SU-DHL-6 (cell line): ENCODE measurements at regions not wholly inside any gene's neighbourhood (a gene's known extent, or its start where the extent isn't known, plus 50 kb on each side); places are given as distances from the start of the nearest gene placed in this dataset.

Experiments used
- EZH2phosphoT487 ChIP-seq: fragments of 200-600 bp; sonication (generic), shearing (Covaris generic); conservative IDR thresholded peaks from 2 replicates; pipeline ENCODE4 v1.6.1; 2018; ENCODE audit warnings: mild to moderate bottlenecking, antibody characterized with exemption, low read length, moderate library complexity, mixed read lengths
- TF ChIP-seq, protein P1 (sequence below): fragments of 200-600 bp; sonication (generic); IDR thresholded peaks from one replicate; pipeline ENCODE4 v1.5.1; 2017; ENCODE audit warnings: antibody characterized with exemption, mild to moderate bottlenecking, low read length, moderate library complexity; ENCODE audit not compliant: insufficient read depth, poor library complexity, severe bottlenecking

DNA sequence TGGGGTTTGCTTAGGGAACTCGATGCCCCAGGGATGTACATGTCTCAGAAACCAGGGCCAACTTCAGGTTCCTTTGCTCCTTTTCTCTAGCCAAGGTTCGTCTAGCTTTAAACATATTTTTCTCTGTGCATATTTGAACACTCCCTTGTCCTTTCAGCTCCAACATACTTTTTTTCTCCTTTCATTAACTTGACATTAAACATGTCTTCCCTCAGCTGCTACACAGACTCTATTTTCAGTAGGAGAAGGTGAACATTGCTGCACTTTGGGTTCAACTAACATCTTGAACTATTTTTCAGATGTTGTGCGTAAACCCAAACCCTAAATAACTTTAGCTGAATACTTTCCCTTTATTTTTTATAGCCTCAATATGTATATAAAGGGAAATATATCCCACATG lies 212.9 kb downstream of the MTX2 start:
- TF ChIP-seq, protein P1, sequence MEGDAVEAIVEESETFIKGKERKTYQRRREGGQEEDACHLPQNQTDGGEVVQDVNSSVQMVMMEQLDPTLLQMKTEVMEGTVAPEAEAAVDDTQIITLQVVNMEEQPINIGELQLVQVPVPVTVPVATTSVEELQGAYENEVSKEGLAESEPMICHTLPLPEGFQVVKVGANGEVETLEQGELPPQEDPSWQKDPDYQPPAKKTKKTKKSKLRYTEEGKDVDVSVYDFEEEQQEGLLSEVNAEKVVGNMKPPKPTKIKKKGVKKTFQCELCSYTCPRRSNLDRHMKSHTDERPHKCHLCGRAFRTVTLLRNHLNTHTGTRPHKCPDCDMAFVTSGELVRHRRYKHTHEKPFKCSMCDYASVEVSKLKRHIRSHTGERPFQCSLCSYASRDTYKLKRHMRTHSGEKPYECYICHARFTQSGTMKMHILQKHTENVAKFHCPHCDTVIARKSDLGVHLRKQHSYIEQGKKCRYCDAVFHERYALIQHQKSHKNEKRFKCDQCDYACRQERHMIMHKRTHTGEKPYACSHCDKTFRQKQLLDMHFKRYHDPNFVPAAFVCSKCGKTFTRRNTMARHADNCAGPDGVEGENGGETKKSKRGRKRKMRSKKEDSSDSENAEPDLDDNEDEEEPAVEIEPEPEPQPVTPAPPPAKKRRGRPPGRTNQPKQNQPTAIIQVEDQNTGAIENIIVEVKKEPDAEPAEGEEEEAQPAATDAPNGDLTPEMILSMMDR = no peak
- TF ChIP-seq EZH2phosphoT487 = no peak
